ENCODE measurements at regions not wholly inside any gene's neighbourhood (a gene's known extent, or its start where the extent isn't known, plus 50 kb on each side); places are given as distances from the start of the nearest gene placed in this dataset.
A peak's percentile ranks its signal among the peaks of the same experiment; 100 is the strongest.

DNA sequence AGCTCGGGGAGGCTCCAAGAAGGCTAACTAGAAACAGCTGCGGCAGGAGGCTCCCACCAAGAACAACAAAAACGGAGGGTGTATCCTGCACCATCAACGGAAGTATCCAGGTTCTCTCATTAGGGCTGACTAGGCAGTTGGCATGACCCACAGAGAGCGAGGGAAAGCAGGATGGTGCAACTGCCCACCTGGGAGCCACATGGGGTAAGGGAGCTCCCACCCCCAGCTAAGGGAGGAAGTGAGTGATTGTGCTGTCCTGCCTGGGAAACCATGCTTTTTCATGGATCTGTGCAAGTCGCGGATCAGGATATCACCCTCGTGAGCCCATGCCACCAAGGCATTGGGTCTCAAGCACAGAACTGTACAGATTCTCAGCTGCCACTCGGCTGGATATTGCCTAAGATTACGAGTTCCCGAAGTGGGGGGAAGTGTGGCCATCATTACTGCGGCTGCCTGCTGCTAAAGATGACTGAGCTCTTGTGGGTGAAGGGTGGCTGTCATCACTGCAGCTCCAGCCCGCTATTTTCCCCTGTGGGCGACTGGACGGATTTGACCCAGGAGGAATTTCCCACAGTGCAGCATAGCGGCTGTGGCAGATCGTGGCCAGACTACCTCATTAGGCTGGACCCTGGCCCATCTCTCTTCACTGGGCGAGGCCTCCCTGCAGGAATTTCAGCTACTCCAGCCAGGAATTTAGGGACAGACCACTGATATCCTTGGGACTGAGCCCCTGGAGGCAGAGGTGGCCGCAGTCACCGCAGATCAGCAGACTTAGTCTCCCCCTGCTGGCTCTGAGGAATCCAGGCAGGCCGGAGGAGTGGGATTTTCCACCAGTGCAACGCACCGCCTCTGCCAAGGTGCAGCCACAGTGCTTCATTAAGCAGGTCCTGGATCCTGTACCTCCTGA, 515.7 kb downstream of the FRK start:
- ATAC-seq (peak; percentile 100), DNase-seq (ENCODE audit: low spot score) (peak; percentile 22), FAIRE-seq (no peak)
- no peak overlapping the region for H3K27ac ChIP-seq (ENCODE audit: extremely low read length, insufficient read depth, low read length)
- H3K9me3 ChIP-seq (ENCODE audit: low read length), result no peaks in the 10 kb centered on the region
- H3K79me2 ChIP-seq (ENCODE audit: insufficient read depth, low read length), result no peaks in the 10 kb centered on the region
- ChIA-PET CTCF (ENCODE audit: low intra/inter-chr PET ratio, low total read pairs) (interaction anchor here (1.3 to 2.0 kb wide), 2 partner anchors 797 to 1550 kb away, joined by 5 to 6 read pairs; no protein-coding TSS in a partner anchor), POLR2A (no interaction called here)
- no peaks in the 10 kb centered on the region; a peak in 1 of 5 replicates for H3K27me3 ChIP-seq (ENCODE audit: control insufficient read depth in 1 of 2, insufficient read depth in 2 of 2, low read length in 2 of 2)
- intact Hi-C loops (cut with micrococcal nuclease; ENCODE audit: unreplicated experiment) (loop anchor here (1.0 to 10.0 kb wide), 4 partner anchors 350 to 1563 kb away; no protein-coding TSS in a partner anchor), in situ Hi-C loops (cut with HindIII; ENCODE audit: extremely low pct_ligation_motif_present, low pct_unique_long_range_greater_than_20kb) (loop anchor here (10.0 kb wide), 2 partner anchors 800 to 1570 kb away; partner anchors contain the start of gene HDAC2)
- peak overlapping the region; percentile 86 for H2AFZ ChIP-seq (ENCODE audit: low read length)
- peak overlapping the region; percentile 53 for H3K4me2 ChIP-seq (ENCODE audit: low read depth, low read length)
- no peak overlapping the region for H3K9ac ChIP-seq (ENCODE audit: insufficient read depth, low read depth, low read length)
- no TSS peak for BruUV-seq (replicated peaks)
- no peaks in the 10 kb centered on the region for H3K4me1 ChIP-seq (ENCODE audit: insufficient read depth, low read length)
- 31% methylated on average over 18 of the region's 23 CpGs for WGBS (ENCODE audit: low lambda C conversion rate)
- no peaks in the 10 kb centered on the region for H3K36me3 ChIP-seq (replicated peaks in 1 of 2; ENCODE audit: control insufficient read depth in 1 of 2, insufficient read depth in 2 of 2, low read length in 2 of 2)
- no peaks in the 10 kb centered on the region for H4K20me1 ChIP-seq (ENCODE audit: insufficient read depth, low read length)
- peak overlapping the region in 1 of 3 experiments; percentile 49; a peak in 2 of 6 replicates for H3K4me3 ChIP-seq (replicated peaks in 1 of 3; ENCODE audit: insufficient read depth in 1 of 3, low read depth in 2 of 3, low read length in 3 of 3)
- TF ChIP-seq SNAPC5 (CRISPR knock-in tag; IDR thresholded peaks at IDR 0.05; ENCODE audit: borderline replicate concordance) (no peak), KDM3A (CRISPR knock-in tag; IDR thresholded peaks at IDR 0.05; ENCODE audit: low read depth) (no peak), CBX1 (IDR thresholded peaks at IDR 0.05; ENCODE audit: low read depth) (no peak), ZC3H4 (CRISPR knock-in tag; IDR thresholded peaks at IDR 0.05; ENCODE audit: borderline replicate concordance) (no peak), EEA1 (CRISPR knock-in tag; IDR thresholded peaks at IDR 0.05; ENCODE audit: borderline replicate concordance) (no peak), PATZ1 (CRISPR knock-in tag; IDR thresholded peaks at IDR 0.05) (no peak), MAZ (IDR thresholded peaks at IDR 0.05; ENCODE audit: borderline replicate concordance, low read depth, low read length) (no peak), MAZ (CRISPR knock-in tag; IDR thresholded peaks at IDR 0.05; ENCODE audit: low read depth) (0 out of 2 replicates have a peak, but pooled peaks have one; percentile 33), ZNF350 (CRISPR knock-in tag; IDR thresholded peaks at IDR 0.05; ENCODE audit: borderline replicate concordance, low read depth) (0 out of 2 replicates have a peak, but pooled peaks have one; percentile 23), ZNF331 (CRISPR knock-in tag; IDR thresholded peaks at IDR 0.05) (no peak), ZNF282 (IDR thresholded peaks at IDR 0.05; ENCODE audit: partially characterized antibody) (no peak), ZNF546 (CRISPR knock-in tag; conservative IDR thresholded peaks at IDR 0.05) (no peak), MLLT10 (CRISPR knock-in tag; IDR thresholded peaks at IDR 0.05) (no peak)

Measured in HepG2 (cell line).